Hepatocyte (in vitro differentiated cells): ENCODE measurements at regions not wholly inside any gene's neighbourhood (a gene's known extent, or its start where the extent isn't known, plus 50 kb on each side); places are given as distances from the start of the nearest gene placed in this dataset.

Experiments
- CTCF ChIP-seq: fragments of 200-600 bp; sonication (generic); IDR thresholded peaks from 2 replicates; pipeline ENCODE4 v1.5.1; 2016; ENCODE audit warnings: antibody characterized with exemption, mild to moderate bottlenecking; ENCODE audit not compliant: poor library complexity
- EZH2 ChIP-seq: fragments of 200-600 bp; sonication (generic); IDR thresholded peaks from 2 replicates; pipeline ENCODE4 v1.6.1; 2016; ENCODE audit warnings: antibody characterized with exemption, mild to moderate bottlenecking, borderline replicate concordance
- EZH2phosphoT487 ChIP-seq: fragments of 200-600 bp; sonication (generic); IDR thresholded peaks from one replicate; pipeline ENCODE4 v1.6.1; 2018; ENCODE audit warnings: antibody characterized with exemption, mild to moderate bottlenecking, low read depth, moderate library complexity; ENCODE audit not compliant: unreplicated experiment, severe bottlenecking

GRCh38 chr13:33743438-33744368 is 74.2 kb upstream of the RFC3 start:
- no peak for TF ChIP-seq CTCF
- TF ChIP-seq EZH2 = no peak
- TF ChIP-seq EZH2phosphoT487 = no peak
